Astrocyte of the spinal cord (primary cell): ENCODE measurements at regions not wholly inside any gene's neighbourhood (a gene's known extent, or its start where the extent isn't known, plus 50 kb on each side); places are given as distances from the start of the nearest gene placed in this dataset.

Experiments
- DNase-seq: peaks from one replicate; pipeline ENCODE4 v3.0.0; 2011; ENCODE audit warnings: low read depth, low spot score
- H3K4me3 ChIP-seq: 2 replicates; pipeline ENCODE4 v1.5.1; 2011; ENCODE audit warnings: low read depth, mild to moderate bottlenecking, low read length, moderate library complexity
- in situ Hi-C: cut with HindIII; loops from 2 replicates; pipeline ENCODE4 v1.10.0; 2017; ENCODE audit warnings: low sequenced_read_pairs
- TF ChIP-seq, protein P1 (sequence below): IDR thresholded peaks from 2 replicates; pipeline ENCODE4 v1.5.1; 2012; ENCODE audit warnings: low read depth, mild to moderate bottlenecking, low read length, inconsistent platforms

DNA sequence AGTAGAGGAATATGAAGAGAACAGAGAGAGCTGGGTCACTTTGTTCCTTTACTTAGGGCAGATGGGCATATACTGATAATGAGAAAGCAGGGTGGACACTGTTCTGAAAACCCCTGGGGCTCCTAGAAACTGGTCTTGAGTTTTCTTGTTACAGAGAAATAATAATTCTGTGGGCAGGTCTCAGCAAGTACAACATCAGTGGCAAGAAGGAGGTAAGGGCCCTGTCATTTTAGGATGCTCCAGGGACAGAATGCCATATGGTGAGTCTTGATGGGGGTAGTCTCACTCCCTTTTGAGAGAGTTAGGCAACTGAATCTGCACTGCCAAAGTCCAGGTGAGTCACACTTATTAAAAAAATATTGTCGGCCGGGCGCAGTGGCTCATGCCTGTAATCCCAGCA lies 102.3 kb downstream of the KCNJ2 start:
- no peak for DNase-seq
- TF ChIP-seq, protein P1, sequence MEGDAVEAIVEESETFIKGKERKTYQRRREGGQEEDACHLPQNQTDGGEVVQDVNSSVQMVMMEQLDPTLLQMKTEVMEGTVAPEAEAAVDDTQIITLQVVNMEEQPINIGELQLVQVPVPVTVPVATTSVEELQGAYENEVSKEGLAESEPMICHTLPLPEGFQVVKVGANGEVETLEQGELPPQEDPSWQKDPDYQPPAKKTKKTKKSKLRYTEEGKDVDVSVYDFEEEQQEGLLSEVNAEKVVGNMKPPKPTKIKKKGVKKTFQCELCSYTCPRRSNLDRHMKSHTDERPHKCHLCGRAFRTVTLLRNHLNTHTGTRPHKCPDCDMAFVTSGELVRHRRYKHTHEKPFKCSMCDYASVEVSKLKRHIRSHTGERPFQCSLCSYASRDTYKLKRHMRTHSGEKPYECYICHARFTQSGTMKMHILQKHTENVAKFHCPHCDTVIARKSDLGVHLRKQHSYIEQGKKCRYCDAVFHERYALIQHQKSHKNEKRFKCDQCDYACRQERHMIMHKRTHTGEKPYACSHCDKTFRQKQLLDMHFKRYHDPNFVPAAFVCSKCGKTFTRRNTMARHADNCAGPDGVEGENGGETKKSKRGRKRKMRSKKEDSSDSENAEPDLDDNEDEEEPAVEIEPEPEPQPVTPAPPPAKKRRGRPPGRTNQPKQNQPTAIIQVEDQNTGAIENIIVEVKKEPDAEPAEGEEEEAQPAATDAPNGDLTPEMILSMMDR = no peak
- H3K4me3 ChIP-seq = no peak overlapping the region
- in situ Hi-C loops = no loop called here

DNA sequence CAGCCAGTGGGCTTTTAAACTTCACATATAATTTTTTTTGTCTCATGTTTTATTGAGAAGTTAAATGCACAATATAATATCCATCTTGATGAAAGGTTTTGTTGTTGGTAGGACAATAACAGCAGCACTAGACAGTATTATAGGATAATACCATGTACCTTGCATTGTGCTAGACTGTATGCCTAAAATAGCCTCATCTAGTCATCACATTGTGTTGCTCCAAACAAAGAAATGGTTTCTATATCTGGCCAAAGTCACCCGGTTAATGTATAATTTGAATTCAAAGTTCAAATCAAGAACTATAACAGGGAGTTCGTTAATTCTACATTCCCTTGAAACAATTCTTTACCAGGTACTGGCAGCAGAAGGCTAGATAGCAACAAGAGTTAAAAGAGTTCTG lies 104.9 kb downstream of the KCNJ2 start:
- no peak for DNase-seq
- H3K4me3 ChIP-seq = no peak overlapping the region
- TF ChIP-seq, protein P1 = no peak
- in situ Hi-C loops = no loop called here

DNA sequence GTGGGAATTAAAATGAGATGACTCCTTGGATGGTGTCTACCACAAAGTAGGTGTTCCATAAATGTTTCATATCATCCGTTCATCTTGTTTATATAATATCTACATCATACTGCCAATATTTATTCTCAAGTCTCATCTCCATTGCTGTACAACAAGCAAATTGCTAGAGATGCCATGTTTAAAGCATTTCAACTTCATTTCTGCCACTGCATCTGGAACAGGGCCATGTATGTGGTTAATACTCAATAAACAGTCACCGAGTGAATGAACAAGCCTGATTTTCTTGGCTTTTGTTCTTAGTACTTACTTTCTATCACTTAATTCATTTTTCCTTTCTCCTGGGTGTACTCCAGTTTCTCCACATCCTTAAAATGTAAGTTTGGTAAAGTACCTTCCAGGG lies 107.6 kb downstream of the KCNJ2 start:
- TF ChIP-seq, protein P1 = no peak
- DNase-seq = peak; percentile 46
- no peak overlapping the region for H3K4me3 ChIP-seq
- in situ Hi-C loops = no loop called here

DNA sequence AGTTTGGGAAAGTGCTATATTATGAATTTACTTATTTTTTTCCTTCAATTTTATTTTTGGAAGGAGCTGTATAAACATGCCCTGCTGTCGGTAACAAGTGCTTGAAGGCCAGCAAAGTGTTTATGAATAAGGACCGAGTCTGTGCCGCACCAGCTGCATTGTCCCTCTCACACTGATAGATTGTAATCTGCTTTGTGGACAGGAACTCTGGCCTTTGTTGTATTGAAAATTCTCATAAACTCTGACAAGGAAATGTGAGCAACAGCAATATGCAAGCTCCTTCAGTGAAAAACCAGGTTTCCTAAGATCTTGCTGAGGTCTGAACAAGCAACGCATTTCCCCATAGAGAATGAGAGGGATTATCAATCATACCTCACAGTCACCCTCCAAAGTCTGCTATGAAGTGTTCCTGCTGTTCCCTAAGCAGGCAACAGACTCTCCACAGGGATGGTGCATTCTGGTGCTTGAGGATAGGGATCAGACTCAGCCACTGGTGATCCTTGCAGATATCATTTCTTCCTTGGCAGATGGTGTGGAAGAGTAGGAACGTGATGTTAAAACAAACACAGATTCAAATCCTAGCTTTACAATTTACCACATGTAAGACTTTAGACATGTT lies 109.6 kb downstream of the KCNJ2 start:
- in situ Hi-C loops = no loop called here
- TF ChIP-seq, protein P1 = no peak
- no peak for DNase-seq
- no peak overlapping the region for H3K4me3 ChIP-seq

DNA sequence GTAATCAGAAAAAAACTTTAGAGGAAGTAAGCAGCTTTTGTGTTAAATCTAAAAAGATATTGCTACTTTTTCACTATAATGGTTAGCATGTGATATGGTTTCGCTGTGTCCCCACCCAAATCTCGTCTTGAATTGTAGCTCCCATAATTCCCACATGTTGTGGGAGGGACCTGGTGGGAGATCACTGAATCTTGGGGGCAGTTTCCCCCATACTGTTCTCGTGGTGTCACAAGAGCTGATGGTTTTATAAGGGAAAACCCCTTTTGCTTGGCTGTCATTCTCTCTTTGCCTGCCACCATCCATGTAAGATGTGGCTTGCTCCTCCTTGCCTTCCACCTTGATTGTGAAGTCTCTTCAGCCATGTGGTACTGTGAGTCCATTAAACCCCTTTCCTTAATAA lies 117.1 kb downstream of the KCNJ2 start:
- DNase-seq = no peak
- TF ChIP-seq, protein P1 = no peak
- in situ Hi-C loops = no loop called here
- H3K4me3 ChIP-seq = no peak overlapping the region

DNA sequence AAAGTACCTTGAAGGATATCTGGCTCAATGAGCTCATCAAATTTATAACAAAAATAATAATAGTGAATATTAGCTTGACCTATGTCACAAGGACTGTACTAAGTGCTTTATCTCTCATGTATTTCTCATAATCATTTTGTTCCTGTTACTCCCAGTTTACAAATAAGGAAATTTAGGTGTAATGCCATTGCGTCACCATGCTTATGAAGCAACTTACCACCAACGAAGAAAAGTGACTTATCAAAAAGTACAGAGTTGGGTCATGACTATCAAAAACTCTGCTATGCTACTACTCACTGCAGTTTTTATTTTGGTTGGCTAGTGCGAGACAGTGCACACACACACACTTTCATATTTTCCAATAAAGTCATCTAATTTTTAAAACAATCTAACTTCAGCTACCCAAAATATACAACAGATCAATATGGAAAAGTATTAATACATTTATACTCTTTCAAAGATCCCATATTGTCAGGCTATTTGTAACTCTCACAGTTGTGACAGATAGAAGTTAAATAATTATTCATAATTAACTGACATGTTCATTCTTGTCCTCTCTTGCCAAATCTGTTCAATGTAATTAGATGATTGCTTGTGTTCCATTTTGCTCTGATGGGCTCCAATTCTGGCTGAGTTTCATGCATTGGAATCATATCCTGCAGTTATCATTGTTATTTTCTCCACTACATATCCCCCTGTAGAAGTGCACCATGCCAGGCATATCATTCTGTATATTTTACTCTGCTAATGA lies 119.4 kb downstream of the KCNJ2 start:
- in situ Hi-C loops = no loop called here
- TF ChIP-seq, protein P1 = no peak
- H3K4me3 ChIP-seq = no peak overlapping the region
- DNase-seq = no peak
